ENCODE measurements at regions not wholly inside any gene's neighbourhood (a gene's known extent, or its start where the extent isn't known, plus 50 kb on each side); places are given as distances from the start of the nearest gene placed in this dataset.

- Histone ChIP-seq H3K79me2 (ENCODE audit: control insufficient read depth, insufficient read depth, low read length) (no peaks in the 10 kb centered on the region), H3K4me3 (ENCODE audit: control extremely low read depth in 1 of 5, extremely low read depth in 1 of 5, insufficient read depth in 1 of 5, low read depth in 2 of 5, low read length in 4 of 5) (no peak overlapping the region), H3K27me3 (replicated peaks in 1 of 4; ENCODE audit: control extremely low read depth in 1 of 4, control insufficient read depth in 3 of 4, insufficient read depth in 4 of 4, low read length in 3 of 4) (no peaks in the 10 kb centered on the region), H4K20me1 (ENCODE audit: control insufficient read depth, insufficient read depth, low read length, poor library complexity, severe bottlenecking) (no peaks in the 10 kb centered on the region), H3K27ac (ENCODE audit: low read length in 2 of 2) (no peak overlapping the region), H3K9ac (ENCODE audit: low read length) (no peak overlapping the region), H3K4me2 (replicated peaks; ENCODE audit: low read depth, low read length, poor library complexity, severe bottlenecking) (no peak overlapping the region), H3K36me3 (replicated peaks in 1 of 2; ENCODE audit: control extremely low read depth in 1 of 2, control insufficient read depth in 1 of 2, extremely low read depth in 1 of 2, insufficient read depth in 2 of 2, low read length in 1 of 2) (no peaks in the 10 kb centered on the region), H3K4me1 (ENCODE audit: control insufficient read depth in 2 of 2, insufficient read depth in 2 of 2, low read length in 2 of 2) (no peaks in the 10 kb centered on the region), H3K9me3 (ENCODE audit: control extremely low read depth in 1 of 3, control insufficient read depth in 2 of 3, insufficient read depth in 1 of 3, low read length in 2 of 3) (peaks cover 0 to 4% (median 1%) of the 10 kb centered on the region in 3 donors), H2AFZ (ENCODE audit: insufficient read depth, low read depth, low read length, poor library complexity, severe bottlenecking) (no peak overlapping the region)
- H3K4me1 Mint-ChIP-seq, result no peaks in the 10 kb centered on the region
- peaks cover 14% of the 10 kb centered on the region for H3K9me3 Mint-ChIP-seq (ENCODE audit: insufficient read depth)
- CTCF ChIA-PET, result no interaction called here
- no peaks in the 10 kb centered on the region for H3K27me3 Mint-ChIP-seq
- DNase-seq, result no peak
- 100% methylated on average over 1 of the region's 3 CpGs for WGBS (ENCODE audit: insufficient coverage)
- H3K4me3 Mint-ChIP-seq, result no peak overlapping the region
- intact Hi-C loops (cut with micrococcal nuclease), result no loop called here
- POLR2A ChIA-PET, result no interaction called here
- TF ChIP-seq CTCF (IDR thresholded peaks at IDR 0.05) (no peak), EZH2 (IDR thresholded peaks at IDR 0.05; ENCODE audit: borderline replicate concordance, insufficient read depth, low read depth, low read length, poor library complexity, severe bottlenecking) (no peak)
- H3K27ac Mint-ChIP-seq, result no peak overlapping the region
- no peak for ATAC-seq (ENCODE audit: low read depth)
These were observed 153.3 kb downstream of the FSCB start for GRCh38 chr14:44353805-44354204.

GRCh38 chr14:44352201-44352600 lies 154.9 kb downstream of the FSCB start:
- H3K4me1 ChIP-seq (ENCODE audit: control insufficient read depth in 2 of 2, insufficient read depth in 2 of 2, low read length in 2 of 2), result no peaks in the 10 kb centered on the region
- intact Hi-C loops (cut with micrococcal nuclease), result no loop called here
- TF ChIP-seq EZH2 (IDR thresholded peaks at IDR 0.05; ENCODE audit: borderline replicate concordance, insufficient read depth, low read depth, low read length, poor library complexity, severe bottlenecking) (no peak), CTCF (IDR thresholded peaks at IDR 0.05) (no peak)
- CTCF ChIA-PET, result no interaction called here
- peaks cover 0 to 8% (median 1%) of the 10 kb centered on the region in 3 donors for H3K9me3 ChIP-seq (ENCODE audit: control extremely low read depth in 1 of 3, control insufficient read depth in 2 of 3, insufficient read depth in 1 of 3, low read length in 2 of 3)
- POLR2A ChIA-PET, result no interaction called here
- H2AFZ ChIP-seq (ENCODE audit: insufficient read depth, low read depth, low read length, poor library complexity, severe bottlenecking), result no peak overlapping the region
- Mint-ChIP-seq H3K4me1 (no peaks in the 10 kb centered on the region), H3K27me3 (no peaks in the 10 kb centered on the region), H3K9me3 (ENCODE audit: insufficient read depth) (peaks cover 13% of the 10 kb centered on the region), H3K27ac (no peak overlapping the region), H3K4me3 (no peak overlapping the region)
- no peak overlapping the region for H3K4me2 ChIP-seq (replicated peaks; ENCODE audit: low read depth, low read length, poor library complexity, severe bottlenecking)
- WGBS (ENCODE audit: insufficient coverage), result 100% methylated on average over 1 of the region's 1 CpG
- ATAC-seq (ENCODE audit: low read depth) (no peak), DNase-seq (no peak)
- no peaks in the 10 kb centered on the region for H3K79me2 ChIP-seq (ENCODE audit: control insufficient read depth, insufficient read depth, low read length)
- no peaks in the 10 kb centered on the region for H3K27me3 ChIP-seq (replicated peaks in 1 of 4; ENCODE audit: control extremely low read depth in 1 of 4, control insufficient read depth in 3 of 4, insufficient read depth in 4 of 4, low read length in 3 of 4)
- no peak overlapping the region for H3K27ac ChIP-seq (ENCODE audit: low read length in 2 of 2)
- no peaks in the 10 kb centered on the region for H3K36me3 ChIP-seq (replicated peaks in 1 of 2; ENCODE audit: control extremely low read depth in 1 of 2, control insufficient read depth in 1 of 2, extremely low read depth in 1 of 2, insufficient read depth in 2 of 2, low read length in 1 of 2)
- H3K4me3 ChIP-seq (ENCODE audit: control extremely low read depth in 1 of 5, extremely low read depth in 1 of 5, insufficient read depth in 1 of 5, low read depth in 2 of 5, low read length in 4 of 5), result no peak overlapping the region
- no peaks in the 10 kb centered on the region for H4K20me1 ChIP-seq (ENCODE audit: control insufficient read depth, insufficient read depth, low read length, poor library complexity, severe bottlenecking)
- H3K9ac ChIP-seq (ENCODE audit: low read length), result no peak overlapping the region

Data from B cell (primary cell).